MCF 10A (cell line): ENCODE measurements at regions not wholly inside any gene's neighbourhood (a gene's known extent, or its start where the extent isn't known, plus 50 kb on each side); places are given as distances from the start of the nearest gene placed in this dataset.

Experiments used
- BruUV-seq: library from RNA; stranded (reverse); fragments of 400-500 nt; replicated peaks from 2 replicates; lab custom pipeline; 2021; lab: Mats Ljungman, UMichigan
- CTCF ChIA-PET: fragments of 300-600 bp; sonication (Branson Sonifier 250); formaldehyde crosslinking; extraction: SDS; loops from one replicate; lab custom pipeline; 2021; ENCODE audit warnings: antibody characterized with exemption, inconsistent platforms; lab: Yijun Ruan, JAX
- POLR2A ChIA-PET: fragments of 300-600, 350-650 bp; sonication (Branson Sonifier 250); formaldehyde crosslinking; extraction: SDS; loops from one replicate; lab custom pipeline; 2020; ENCODE audit warnings: antibody characterized with exemption, inconsistent platforms; lab: Yijun Ruan, JAX
- DNase-seq: peaks from one replicate; pipeline ENCODE4 v3.0.0-alpha.2; 2018; ENCODE audit not compliant: unreplicated experiment
- H3K27ac Mint-ChIP-seq: one replicate; pipeline ENCODE4 v1.8.0; 2022; ENCODE audit warnings: mild to moderate bottlenecking, low read depth, mixed read lengths; ENCODE audit not compliant: unreplicated experiment
- H3K27me3 Mint-ChIP-seq: one replicate; pipeline ENCODE4 v1.8.0; 2022; ENCODE audit warnings: mixed read lengths; ENCODE audit not compliant: insufficient read depth, unreplicated experiment
- H3K36me3 Mint-ChIP-seq: one replicate; pipeline ENCODE4 v1.8.0; 2022; ENCODE audit warnings: mild to moderate bottlenecking, moderate library complexity, mixed read lengths; ENCODE audit not compliant: insufficient read depth, unreplicated experiment
- H3K4me1 Mint-ChIP-seq: one replicate; pipeline ENCODE4 v1.8.0; 2022; ENCODE audit warnings: mixed read lengths; ENCODE audit not compliant: insufficient read depth, unreplicated experiment
- H3K4me3 Mint-ChIP-seq: one replicate; pipeline ENCODE4 v1.8.0; 2022; ENCODE audit warnings: mild to moderate bottlenecking, moderate library complexity, mixed read lengths; ENCODE audit not compliant: unreplicated experiment
- H3K9me3 Mint-ChIP-seq: one replicate; pipeline ENCODE4 v1.8.0; 2022; ENCODE audit warnings: mixed read lengths; ENCODE audit not compliant: unreplicated experiment
- intact Hi-C: fragments of 100-400 bp; cut with micrococcal nuclease; formaldehyde crosslinking; loops from 2 replicates; pipeline ENCODE4 v1.14.1; 2022
- TF ChIP-seq, protein P1 (sequence below): fragments of 200-600 bp; IDR thresholded peaks from one replicate; pipeline ENCODE4 v1.8.0; 2022; ENCODE audit warnings: antibody characterized with exemption, mild to moderate bottlenecking; ENCODE audit not compliant: unreplicated experiment

DNA sequence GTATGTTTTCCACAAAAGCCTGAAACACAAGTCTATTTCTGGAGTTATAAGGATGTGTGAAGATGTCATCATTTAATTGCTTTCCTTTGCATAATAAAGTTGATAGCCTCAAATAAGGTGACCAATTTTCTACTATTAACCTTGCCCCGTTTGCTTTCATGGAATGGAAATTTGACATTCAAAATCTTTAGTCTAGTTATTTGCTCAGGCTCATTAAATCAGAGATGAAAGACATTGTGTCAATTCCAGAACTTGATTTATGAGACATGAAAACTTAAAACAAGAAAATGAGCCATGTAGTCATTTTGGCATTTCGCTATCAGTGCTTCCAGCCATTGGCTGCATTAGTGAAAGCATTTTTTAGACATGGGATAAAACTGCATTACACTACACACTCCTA lies 91.5 kb upstream of the ZSWIM2 start:
- H3K27ac Mint-ChIP-seq, result no peak overlapping the region
- no peaks in the 10 kb centered on the region for H3K27me3 Mint-ChIP-seq
- BruUV-seq, result no TSS peak
- no peaks in the 10 kb centered on the region for H3K36me3 Mint-ChIP-seq
- CTCF ChIA-PET, result no interaction called here
- TF ChIP-seq, protein P1, sequence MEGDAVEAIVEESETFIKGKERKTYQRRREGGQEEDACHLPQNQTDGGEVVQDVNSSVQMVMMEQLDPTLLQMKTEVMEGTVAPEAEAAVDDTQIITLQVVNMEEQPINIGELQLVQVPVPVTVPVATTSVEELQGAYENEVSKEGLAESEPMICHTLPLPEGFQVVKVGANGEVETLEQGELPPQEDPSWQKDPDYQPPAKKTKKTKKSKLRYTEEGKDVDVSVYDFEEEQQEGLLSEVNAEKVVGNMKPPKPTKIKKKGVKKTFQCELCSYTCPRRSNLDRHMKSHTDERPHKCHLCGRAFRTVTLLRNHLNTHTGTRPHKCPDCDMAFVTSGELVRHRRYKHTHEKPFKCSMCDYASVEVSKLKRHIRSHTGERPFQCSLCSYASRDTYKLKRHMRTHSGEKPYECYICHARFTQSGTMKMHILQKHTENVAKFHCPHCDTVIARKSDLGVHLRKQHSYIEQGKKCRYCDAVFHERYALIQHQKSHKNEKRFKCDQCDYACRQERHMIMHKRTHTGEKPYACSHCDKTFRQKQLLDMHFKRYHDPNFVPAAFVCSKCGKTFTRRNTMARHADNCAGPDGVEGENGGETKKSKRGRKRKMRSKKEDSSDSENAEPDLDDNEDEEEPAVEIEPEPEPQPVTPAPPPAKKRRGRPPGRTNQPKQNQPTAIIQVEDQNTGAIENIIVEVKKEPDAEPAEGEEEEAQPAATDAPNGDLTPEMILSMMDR, result no peak
- DNase-seq, result no peak
- H3K9me3 Mint-ChIP-seq, result no peaks in the 10 kb centered on the region
- H3K4me1 Mint-ChIP-seq, result no peaks in the 10 kb centered on the region
- intact Hi-C loops, result no loop called here
- no peak overlapping the region for H3K4me3 Mint-ChIP-seq
- POLR2A ChIA-PET, result interaction anchor here (0.8 kb wide), 1 partner anchor 10 kb away, joined by 3 read pairs; no protein-coding TSS in a partner anchor

DNA sequence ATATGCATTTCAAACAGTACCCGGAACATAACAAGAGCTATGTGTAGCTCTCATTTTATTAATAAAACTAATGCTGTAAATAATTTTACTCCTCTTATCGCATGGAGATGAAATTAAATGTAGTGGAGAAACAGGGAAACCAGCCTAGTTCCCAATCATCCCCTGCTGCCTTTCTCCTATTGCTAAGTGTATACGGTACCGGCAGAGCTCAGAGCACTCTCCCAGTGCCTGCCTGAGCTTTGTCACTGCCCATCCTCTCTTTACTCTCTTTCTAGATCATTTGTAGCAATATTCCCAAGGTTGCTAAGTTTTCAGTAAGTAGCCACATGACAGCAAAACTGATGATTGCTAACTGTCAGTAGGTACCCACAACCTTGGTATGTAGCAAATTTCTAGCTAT lies 85.5 kb upstream of the ZSWIM2 start:
- BruUV-seq, result no TSS peak
- Mint-ChIP-seq H3K4me1 (no peaks in the 10 kb centered on the region), H3K9me3 (no peaks in the 10 kb centered on the region), H3K27ac (no peak overlapping the region), H3K4me3 (no peak overlapping the region), H3K36me3 (no peaks in the 10 kb centered on the region), H3K27me3 (no peaks in the 10 kb centered on the region)
- no peak for DNase-seq
- TF ChIP-seq, protein P1, result no peak
- intact Hi-C loops, result no loop called here
- ChIA-PET POLR2A (interaction anchor here (0.8 kb wide), 1 partner anchor 485 kb away, joined by 3 read pairs; no protein-coding TSS in a partner anchor), CTCF (interaction anchor here (0.5 to 0.6 kb wide), 2 partner anchors 16 to 432 kb away, joined by 3 read pairs; no protein-coding TSS in a partner anchor)

DNA sequence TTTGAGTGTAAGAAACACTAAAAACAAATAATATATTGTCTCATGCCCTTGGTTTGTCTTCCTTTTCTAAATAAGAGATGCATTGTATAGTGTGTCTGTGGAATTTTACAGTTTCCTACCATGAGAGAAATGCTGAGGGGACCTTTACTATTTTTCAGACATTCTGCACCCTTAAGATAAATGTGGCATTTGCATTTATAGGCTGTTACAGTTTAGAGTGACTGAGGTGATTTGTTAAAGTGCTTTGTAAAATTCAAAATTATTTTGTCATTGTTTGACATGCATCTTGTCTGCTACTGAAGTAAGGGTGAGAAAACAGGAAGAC lies 78.9 kb upstream of the ZSWIM2 start:
- no TSS peak for BruUV-seq
- no peak for DNase-seq
- TF ChIP-seq, protein P1, result no peak
- Mint-ChIP-seq H3K36me3 (no peaks in the 10 kb centered on the region), H3K9me3 (no peaks in the 10 kb centered on the region), H3K4me3 (no peak overlapping the region), H3K27me3 (no peaks in the 10 kb centered on the region), H3K4me1 (no peaks in the 10 kb centered on the region), H3K27ac (no peak overlapping the region)
- POLR2A ChIA-PET, result no interaction called here
- CTCF ChIA-PET, result interaction anchor here (0.5 kb wide), 1 partner anchor 33 kb away, joined by 3 read pairs; no protein-coding TSS in a partner anchor
- intact Hi-C loops, result no loop called here

DNA sequence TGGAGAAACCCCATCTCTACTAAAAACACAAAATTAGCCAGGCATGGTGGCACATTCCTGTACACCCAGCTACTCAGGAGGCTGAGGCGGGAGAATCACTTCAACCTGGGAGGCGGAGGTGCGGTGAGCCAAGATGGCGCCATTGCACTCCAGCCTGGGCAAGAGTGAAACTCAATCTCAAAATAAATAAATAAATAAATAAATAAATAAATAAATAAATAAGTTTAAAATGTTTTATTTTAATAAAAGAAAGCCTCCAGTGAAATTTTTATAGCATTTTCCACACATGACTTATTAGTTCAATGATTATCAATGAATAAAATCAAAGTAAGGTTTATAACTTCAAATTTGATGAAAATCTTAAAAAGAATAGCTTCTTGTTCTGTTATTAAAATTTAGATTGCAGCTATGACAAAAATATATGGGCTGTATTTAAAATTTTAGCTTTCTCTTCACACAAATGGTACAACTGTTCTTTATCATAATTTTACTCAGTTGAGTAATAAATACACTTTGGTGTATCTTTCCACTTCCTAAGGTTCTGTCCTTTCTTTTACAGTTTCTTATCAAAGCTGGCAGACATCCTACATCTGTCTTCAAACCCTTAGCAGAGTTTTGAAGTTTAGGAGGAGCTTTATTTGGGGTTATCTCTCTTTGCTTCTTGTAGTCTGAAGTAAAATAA lies 78.4 kb upstream of the ZSWIM2 start:
- H3K4me1 Mint-ChIP-seq, result no peaks in the 10 kb centered on the region
- intact Hi-C loops, result no loop called here
- no peak for DNase-seq
- no peak overlapping the region for H3K27ac Mint-ChIP-seq
- H3K36me3 Mint-ChIP-seq, result no peaks in the 10 kb centered on the region
- ChIA-PET POLR2A (interaction anchor here (0.9 kb wide), 1 partner anchor 11 kb away, joined by 3 read pairs; no protein-coding TSS in a partner anchor), CTCF (no interaction called here)
- TF ChIP-seq, protein P1, result no peak
- H3K4me3 Mint-ChIP-seq, result no peak overlapping the region
- H3K9me3 Mint-ChIP-seq, result no peaks in the 10 kb centered on the region
- H3K27me3 Mint-ChIP-seq, result no peaks in the 10 kb centered on the region
- no TSS peak for BruUV-seq
